Esophagus squamous epithelium (tissue), 4 donors: ENCODE measurements at regions not wholly inside any gene's neighbourhood (a gene's known extent, or its start where the extent isn't known, plus 50 kb on each side); places are given as distances from the start of the nearest gene placed in this dataset.

Source experiments
- CTCF ChIP-seq, 6 experiments: fragments of 450-650 bp in 4 of 6; fragments of 200-600 bp in 2 of 6; sonication (generic) in 2 of 6; IDR thresholded peaks; one replicate each; pipeline ENCODE4 v1.5.1; 2016 to 2019; ENCODE audit warnings: antibody characterized with exemption in 6 of 6, mild to moderate bottlenecking in 4 of 6, moderate library complexity in 4 of 6
- POLR2A ChIP-seq, 4 donors: fragments of 450-650 bp; IDR thresholded peaks; one replicate each; pipeline ENCODE4 v1.6.1; 2017; ENCODE audit warnings: antibody characterized with exemption in 4 of 4, mild to moderate bottlenecking in 4 of 4, moderate library complexity in 3 of 4

GRCh38 chr5:40261984-40262383 lies 417.7 kb upstream of the PTGER4 start:
- TF ChIP-seq CTCF (IDR thresholded peaks at IDR 0.05): no peak
- TF ChIP-seq POLR2A (IDR thresholded peaks at IDR 0.05): no peak
